Peyer's patch (tissue), 4 donors: ENCODE measurements at regions not wholly inside any gene's neighbourhood (a gene's known extent, or its start where the extent isn't known, plus 50 kb on each side); places are given as distances from the start of the nearest gene placed in this dataset.

Experiments
- DNase-seq, 3 donors: peaks; one replicate each; pipeline ENCODE4 v3.0.0-alpha.2; 2017 to 2019
- H3K27ac ChIP-seq, 4 donors: fragments of 200-600 bp; sonication (generic); one replicate each; pipeline ENCODE4 v1.5.1; 2016 to 2019
- H3K27me3 ChIP-seq, 2 donors: fragments of 200-600 bp; sonication (generic); one replicate each; pipeline ENCODE4 v1.5.1; 2019
- H3K36me3 ChIP-seq, 3 donors: fragments of 200-600 bp; sonication (generic); one replicate each; pipeline ENCODE4 v1.5.1; 2016 to 2019
- H3K4me1 ChIP-seq, 4 donors: fragments of 200-600 bp; sonication (generic); one replicate each; pipeline ENCODE4 v1.5.1; 2016 to 2019
- H3K4me3 ChIP-seq, 4 donors: fragments of 200-600 bp; sonication (generic); 1 replicate in 3 of 4; 2 replicates in 1 of 4; pipeline ENCODE4 v1.5.1; 2016 to 2019; ENCODE audit warnings: mild to moderate bottlenecking in 1 of 4
- H3K9me3 ChIP-seq, 4 donors: fragments of 200-600 bp; sonication (generic); one replicate each; pipeline ENCODE4 v1.5.1; 2016 to 2019; ENCODE audit warnings: mild to moderate bottlenecking in 1 of 4
- POLR2A ChIP-seq, 2 donors: fragments of 450-650 bp; IDR thresholded peaks; one replicate each; pipeline ENCODE4 v1.5.1; 2017; ENCODE audit warnings: antibody characterized with exemption in 2 of 2, mild to moderate bottlenecking in 2 of 2, moderate library complexity in 2 of 2
- TF ChIP-seq, protein P1 (sequence below), 6 experiments: fragments of 450-650 bp in 4 of 6; fragments of 200-600 bp in 2 of 6; sonication (generic) in 1 of 6; IDR thresholded peaks; one replicate each; pipeline ENCODE4 v1.5.1; 2017 to 2019; ENCODE audit warnings: antibody characterized with exemption in 6 of 6, mild to moderate bottlenecking in 3 of 6, moderate library complexity in 1 of 6

DNA sequence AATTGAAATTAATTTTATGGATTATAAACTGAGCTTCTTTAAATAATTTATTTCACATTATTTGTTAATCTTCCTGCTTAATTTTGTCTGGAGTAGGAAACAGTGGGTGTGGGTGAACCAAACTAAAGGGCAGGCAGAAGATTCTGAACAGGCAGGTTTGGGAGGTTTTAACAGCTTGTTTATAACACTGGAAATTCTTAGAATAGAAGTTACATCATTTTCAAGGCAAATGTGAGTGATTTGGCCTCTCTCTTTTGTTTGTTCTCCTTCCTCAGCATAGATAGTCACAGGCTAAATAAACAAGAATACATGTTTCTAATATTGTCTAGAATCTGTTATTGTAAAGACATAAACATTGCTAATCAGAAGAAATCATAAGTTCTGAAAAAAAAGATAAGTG, 970.9 kb upstream of the NUDT12 start:
- no peaks in the 10 kb centered on the region for H3K36me3 ChIP-seq
- H3K27me3 ChIP-seq, result no peaks in the 10 kb centered on the region
- no peak overlapping the region for H3K4me3 ChIP-seq
- DNase-seq, result no peak
- TF ChIP-seq, protein P1, sequence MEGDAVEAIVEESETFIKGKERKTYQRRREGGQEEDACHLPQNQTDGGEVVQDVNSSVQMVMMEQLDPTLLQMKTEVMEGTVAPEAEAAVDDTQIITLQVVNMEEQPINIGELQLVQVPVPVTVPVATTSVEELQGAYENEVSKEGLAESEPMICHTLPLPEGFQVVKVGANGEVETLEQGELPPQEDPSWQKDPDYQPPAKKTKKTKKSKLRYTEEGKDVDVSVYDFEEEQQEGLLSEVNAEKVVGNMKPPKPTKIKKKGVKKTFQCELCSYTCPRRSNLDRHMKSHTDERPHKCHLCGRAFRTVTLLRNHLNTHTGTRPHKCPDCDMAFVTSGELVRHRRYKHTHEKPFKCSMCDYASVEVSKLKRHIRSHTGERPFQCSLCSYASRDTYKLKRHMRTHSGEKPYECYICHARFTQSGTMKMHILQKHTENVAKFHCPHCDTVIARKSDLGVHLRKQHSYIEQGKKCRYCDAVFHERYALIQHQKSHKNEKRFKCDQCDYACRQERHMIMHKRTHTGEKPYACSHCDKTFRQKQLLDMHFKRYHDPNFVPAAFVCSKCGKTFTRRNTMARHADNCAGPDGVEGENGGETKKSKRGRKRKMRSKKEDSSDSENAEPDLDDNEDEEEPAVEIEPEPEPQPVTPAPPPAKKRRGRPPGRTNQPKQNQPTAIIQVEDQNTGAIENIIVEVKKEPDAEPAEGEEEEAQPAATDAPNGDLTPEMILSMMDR (IDR thresholded peaks at IDR 0.05), result no peak
- TF ChIP-seq POLR2A (IDR thresholded peaks at IDR 0.05), result no peak
- no peak overlapping the region for H3K27ac ChIP-seq
- H3K9me3 ChIP-seq, result no peaks in the 10 kb centered on the region
- no peaks in the 10 kb centered on the region for H3K4me1 ChIP-seq

DNA sequence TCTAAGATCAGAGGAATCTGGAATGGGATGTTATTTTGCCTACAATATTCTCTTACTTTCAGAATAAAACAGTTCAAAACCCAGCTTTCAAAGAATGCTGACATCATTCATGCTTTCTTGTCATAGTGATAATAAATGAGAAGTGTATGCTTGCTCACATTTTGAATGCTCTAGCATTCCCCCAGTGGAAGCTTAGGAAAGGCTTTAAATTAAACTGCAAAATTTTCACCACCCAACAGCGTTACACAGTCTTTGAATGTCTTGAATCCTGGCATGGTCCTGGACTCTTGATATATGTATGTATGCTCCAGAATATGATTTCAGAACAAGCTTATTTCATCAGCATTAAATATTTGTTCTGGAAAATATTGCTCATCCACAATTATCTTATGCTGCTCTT, 964.3 kb upstream of the NUDT12 start:
- TF ChIP-seq, protein P1 (IDR thresholded peaks at IDR 0.05), result no peak
- no peak for TF ChIP-seq POLR2A (IDR thresholded peaks at IDR 0.05)
- DNase-seq, result no peak

DNA sequence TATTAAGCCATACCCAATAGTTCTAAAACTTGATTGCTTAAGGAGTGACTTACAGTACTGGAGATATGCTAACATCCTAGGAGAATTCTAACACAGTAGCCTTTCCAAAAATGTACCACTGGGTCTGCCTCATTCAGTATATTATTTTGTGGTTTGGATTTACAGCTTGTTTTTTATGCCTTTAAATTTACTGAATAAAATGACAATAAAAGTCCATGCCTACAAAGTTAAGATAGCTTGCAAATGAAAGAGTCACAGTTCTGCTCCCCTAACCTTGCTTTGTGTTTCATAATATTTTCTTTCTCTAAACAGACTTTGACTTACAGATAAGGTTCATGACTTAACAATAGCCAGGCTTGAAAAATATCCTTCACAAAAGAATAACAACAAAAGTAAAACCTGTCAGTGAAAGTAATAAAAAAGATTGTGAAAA, 951.1 kb upstream of the NUDT12 start:
- Histone ChIP-seq H3K9me3 (no peaks in the 10 kb centered on the region), H3K4me1 (no peaks in the 10 kb centered on the region), H3K4me3 (no peak overlapping the region), H3K27ac (no peak overlapping the region), H3K27me3 (no peaks in the 10 kb centered on the region), H3K36me3 (no peaks in the 10 kb centered on the region)
- TF ChIP-seq, protein P1 (IDR thresholded peaks at IDR 0.05), result no peak
- TF ChIP-seq POLR2A (IDR thresholded peaks at IDR 0.05), result no peak
- no peak for DNase-seq

More for the DNA sequence above, 964.3 kb upstream of the NUDT12 start:
- H3K27me3 ChIP-seq, result no peaks in the 10 kb centered on the region
- H3K9me3 ChIP-seq, result no peaks in the 10 kb centered on the region
- H3K4me3 ChIP-seq, result no peak overlapping the region
- no peak overlapping the region for H3K27ac ChIP-seq
- H3K4me1 ChIP-seq, result no peaks in the 10 kb centered on the region
- H3K36me3 ChIP-seq, result no peaks in the 10 kb centered on the region

DNA sequence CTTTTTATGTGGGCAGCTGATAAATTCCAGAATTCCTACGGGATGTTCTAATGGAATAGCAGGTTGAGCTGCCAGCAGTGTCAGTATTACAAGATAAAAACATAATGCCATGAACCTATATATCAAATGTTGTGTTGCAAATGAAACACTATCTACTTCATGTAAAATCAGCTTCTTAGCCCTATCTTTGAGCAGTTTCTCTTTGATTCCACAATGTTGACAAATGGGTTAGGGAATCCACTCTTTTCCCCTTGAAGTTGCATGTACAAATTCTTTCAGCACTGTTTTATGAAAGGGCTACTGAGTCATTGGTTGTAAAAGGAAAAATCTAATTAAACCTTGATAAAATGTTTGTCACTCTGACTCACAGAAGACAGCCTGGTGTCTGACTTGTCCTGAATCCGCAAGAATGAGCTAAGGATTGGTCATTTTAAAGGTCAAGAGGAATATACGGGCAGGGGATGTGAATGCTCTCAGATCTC, 950.6 kb upstream of the NUDT12 start:
- Histone ChIP-seq H3K9me3 (no peaks in the 10 kb centered on the region), H3K27ac (no peak overlapping the region), H3K36me3 (no peaks in the 10 kb centered on the region), H3K4me3 (no peak overlapping the region), H3K4me1 (no peaks in the 10 kb centered on the region), H3K27me3 (no peaks in the 10 kb centered on the region)
- no peak for DNase-seq
- no peak for TF ChIP-seq POLR2A (IDR thresholded peaks at IDR 0.05)
- TF ChIP-seq, protein P1 (IDR thresholded peaks at IDR 0.05), result no peak

DNA sequence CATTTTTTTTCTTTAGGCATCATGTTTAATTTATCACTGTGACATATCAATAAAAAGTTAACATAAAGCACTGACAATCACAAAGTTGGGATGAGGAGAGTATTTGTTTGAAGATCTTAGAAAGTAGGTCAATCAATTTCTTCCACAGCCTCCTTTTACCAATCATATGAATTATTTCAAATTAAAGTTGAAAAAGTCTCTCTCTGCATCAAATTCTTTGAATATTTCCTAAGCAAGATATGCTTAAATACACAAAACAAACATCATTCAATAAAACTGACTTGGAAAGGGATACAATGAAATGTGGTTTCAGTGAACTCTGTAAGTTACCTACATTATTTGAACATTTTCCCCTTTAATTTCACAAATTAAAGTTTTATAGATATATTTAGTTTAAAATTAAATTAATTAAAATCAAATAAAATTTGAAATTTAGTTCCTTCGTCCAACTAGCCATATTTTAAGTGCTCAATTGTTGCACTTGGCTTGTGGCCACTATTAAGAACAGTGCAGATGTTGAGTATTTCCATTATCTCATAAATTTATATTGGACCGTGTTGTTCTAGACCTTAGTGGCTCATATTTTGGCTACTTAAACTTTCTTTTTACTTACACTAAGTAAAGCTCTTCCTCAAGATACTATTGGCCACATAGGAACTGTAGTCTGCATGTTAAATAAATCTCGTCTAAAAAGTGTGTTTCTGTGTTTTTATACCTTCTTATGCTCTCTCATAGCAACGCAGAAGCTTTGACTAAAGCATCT, 949.7 kb upstream of the NUDT12 start:
- TF ChIP-seq, protein P1 (IDR thresholded peaks at IDR 0.05), result no peak
- no peak for TF ChIP-seq POLR2A (IDR thresholded peaks at IDR 0.05)
- H3K27me3 ChIP-seq, result no peaks in the 10 kb centered on the region
- H3K9me3 ChIP-seq, result no peaks in the 10 kb centered on the region
- H3K4me3 ChIP-seq, result no peak overlapping the region
- H3K36me3 ChIP-seq, result no peaks in the 10 kb centered on the region
- DNase-seq, result no peak
- no peak overlapping the region for H3K27ac ChIP-seq
- no peaks in the 10 kb centered on the region for H3K4me1 ChIP-seq
